ENCODE measurements at regions not wholly inside any gene's neighbourhood (a gene's known extent, or its start where the extent isn't known, plus 50 kb on each side); places are given as distances from the start of the nearest gene placed in this dataset.

- Histone ChIP-seq H3K9ac (replicated peaks in 1 of 4; ENCODE audit: extremely low read depth in 1 of 4, low read depth in 3 of 4, low read length in 3 of 4) (no peak overlapping the region), H3K23me2 (ENCODE audit: low read depth, low read length) (no peaks in the 10 kb centered on the region), H2AFZ (ENCODE audit: low read length) (no peak overlapping the region), H3K4me2 (ENCODE audit: insufficient read depth in 1 of 2, low read depth in 2 of 2, low read length in 2 of 2) (no peak overlapping the region), H3K4ac (replicated peaks; ENCODE audit: insufficient read length, low read depth, low read length) (no peak overlapping the region), H3K4me1 (replicated peaks in 1 of 4; ENCODE audit: control insufficient read depth in 3 of 4, insufficient read depth in 4 of 4, low read length in 3 of 4) (no peaks in the 10 kb centered on the region), H4K8ac (ENCODE audit: extremely low read depth, insufficient read depth, low read length) (no peak overlapping the region), H2BK20ac (ENCODE audit: low read length) (no peak overlapping the region), H3K14ac (ENCODE audit: insufficient read length) (no peak overlapping the region), H3K4me3 (ENCODE audit: extremely low read depth in 1 of 4, insufficient read depth in 2 of 4, low read depth in 3 of 4, low read length in 4 of 4) (no peak overlapping the region), H3K56ac (replicated peaks; ENCODE audit: insufficient read length, low read depth, low read length) (no peak overlapping the region), H3K27ac (ENCODE audit: low read depth, low read length) (no peak overlapping the region), H3K27me3 (replicated peaks in 1 of 4; ENCODE audit: control insufficient read depth in 3 of 4, extremely low read depth in 1 of 4, insufficient read depth in 3 of 4, low read length in 3 of 4) (no peaks in the 10 kb centered on the region), H4K91ac (replicated peaks; ENCODE audit: insufficient read length, low read length) (no peak overlapping the region), H3K79me2 (ENCODE audit: control insufficient read depth in 1 of 2, insufficient read depth in 2 of 2, low read length in 2 of 2) (no peaks in the 10 kb centered on the region), H2BK15ac (ENCODE audit: low read length) (no peak overlapping the region), H2BK12ac (ENCODE audit: low read depth, low read length) (no peak overlapping the region), H2BK120ac (replicated peaks; ENCODE audit: low read depth, low read length) (no peak overlapping the region), H4K5ac (ENCODE audit: insufficient read length, low read depth, low read length) (no peak overlapping the region), H3K79me1 (ENCODE audit: low read depth, low read length) (no peaks in the 10 kb centered on the region), H4K20me1 (replicated peaks in 1 of 2; ENCODE audit: control insufficient read depth in 1 of 2, insufficient read depth in 2 of 2, low read length in 2 of 2) (no peaks in the 10 kb centered on the region), H2BK5ac (ENCODE audit: low read depth, low read length) (no peak overlapping the region), H3K18ac (ENCODE audit: extremely low read depth, low read length) (no peak overlapping the region), H2AK5ac (ENCODE audit: low read depth, low read length) (no peak overlapping the region), H3K9me3 (ENCODE audit: insufficient read depth in 2 of 2, low read depth in 1 of 2, low read length in 1 of 2) (no peaks in the 10 kb centered on the region), H3K36me3 (ENCODE audit: control insufficient read depth in 2 of 4, insufficient read depth in 4 of 4, low read length in 3 of 4) (no peaks in the 10 kb centered on the region), H3K23ac (ENCODE audit: insufficient read length) (no peak overlapping the region)
- FAIRE-seq, result no peak
- DNase-seq (ENCODE audit: low read depth in 1 of 2, low spot score in 2 of 2), result no peak
- ChIA-PET POLR2A (ENCODE audit: partially characterized antibody) (no interaction called here), CTCF (ENCODE audit: partially characterized antibody) (no interaction called here)
- TF ChIP-seq RBBP5 (IDR thresholded peaks at IDR 0.05; ENCODE audit: borderline replicate concordance, low read depth, low read length) (no peak), FOSL1 (IDR thresholded peaks at IDR 0.05; ENCODE audit: insufficient read depth, low read depth, low read length) (no peak), RXRA (IDR thresholded peaks at IDR 0.05; ENCODE audit: insufficient read depth, low read depth, low read length) (no peak), BRCA1 (IDR thresholded peaks at IDR 0.05; ENCODE audit: low read depth, low read length) (no peak), POLR2A (IDR thresholded peaks at IDR 0.05; ENCODE audit: control extremely low read depth in 1 of 2, low read depth in 2 of 2, low read length in 2 of 2) (no peak), NANOG (IDR thresholded peaks at IDR 0.05; ENCODE audit: insufficient read depth, low read depth, low read length, poor library complexity, severe bottlenecking) (no peak), POLR2AphosphoS5 (IDR thresholded peaks at IDR 0.05; ENCODE audit: low read depth, low read length) (no peak), EP300 (IDR thresholded peaks at IDR 0.05; ENCODE audit: borderline replicate concordance in 1 of 2, low read depth in 2 of 2, low read length in 2 of 2) (no peak)
Measured at GRCh38 chrX:113192418-113192817, 351.8 kb upstream of the AMOT start.
